ENCODE measurements at regions not wholly inside any gene's neighbourhood (a gene's known extent, or its start where the extent isn't known, plus 50 kb on each side); places are given as distances from the start of the nearest gene placed in this dataset.

- H3K36me3 ChIP-seq (replicated peaks in 1 of 2; ENCODE audit: control insufficient read depth in 1 of 2, insufficient read depth in 2 of 2, low read length in 2 of 2) = no peaks in the 10 kb centered on the region
- POLR2A ChIA-PET = no interaction called here
- no peak overlapping the region for H3K9ac ChIP-seq (ENCODE audit: insufficient read depth, low read depth, low read length)
- H2AFZ ChIP-seq (ENCODE audit: low read length) = no peak overlapping the region
- H4K20me1 ChIP-seq (ENCODE audit: insufficient read depth, low read length) = no peaks in the 10 kb centered on the region
- FAIRE-seq (no peak), DNase-seq (ENCODE audit: low spot score) (no peak), ATAC-seq (no peak)
- H3K27me3 ChIP-seq (ENCODE audit: control insufficient read depth in 1 of 2, insufficient read depth in 2 of 2, low read length in 2 of 2) = no peaks in the 10 kb centered on the region
- TF ChIP-seq KDM5A (IDR thresholded peaks at IDR 0.05; ENCODE audit: borderline replicate concordance, low read length) (no peak), ZNF619 (CRISPR knock-in tag; IDR thresholded peaks at IDR 0.05) (no peak), MTF1 (CRISPR knock-in tag; IDR thresholded peaks at IDR 0.05) (no peak)
- H3K4me1 ChIP-seq (ENCODE audit: insufficient read depth, low read length) = no peaks in the 10 kb centered on the region
- intact Hi-C loops (cut with micrococcal nuclease; ENCODE audit: unreplicated experiment) = no loop called here
- H3K27ac ChIP-seq (ENCODE audit: extremely low read length, insufficient read depth, low read length) = no peak overlapping the region
- H3K9me3 ChIP-seq (ENCODE audit: low read length) = no peaks in the 10 kb centered on the region
- in situ Hi-C loops (cut with HindIII; ENCODE audit: extremely low pct_ligation_motif_present, low pct_unique_long_range_greater_than_20kb) = no loop called here
- no peak overlapping the region for H3K4me3 ChIP-seq (replicated peaks in 1 of 3; ENCODE audit: insufficient read depth in 1 of 3, low read depth in 2 of 3, low read length in 3 of 3)
- H3K4me2 ChIP-seq (ENCODE audit: low read depth, low read length) = no peak overlapping the region
- H3K79me2 ChIP-seq (ENCODE audit: insufficient read depth, low read length) = no peaks in the 10 kb centered on the region
- 25% methylated on average over 2 of the region's 2 CpGs for WGBS (ENCODE audit: low lambda C conversion rate)
- CTCF ChIA-PET (ENCODE audit: low intra/inter-chr PET ratio, low total read pairs) = no interaction called here
- BruUV-seq (replicated peaks) = no TSS peak
Observed at GRCh38 chr6:15157479-15157878, 88.4 kb upstream of the JARID2 start.

DNA sequence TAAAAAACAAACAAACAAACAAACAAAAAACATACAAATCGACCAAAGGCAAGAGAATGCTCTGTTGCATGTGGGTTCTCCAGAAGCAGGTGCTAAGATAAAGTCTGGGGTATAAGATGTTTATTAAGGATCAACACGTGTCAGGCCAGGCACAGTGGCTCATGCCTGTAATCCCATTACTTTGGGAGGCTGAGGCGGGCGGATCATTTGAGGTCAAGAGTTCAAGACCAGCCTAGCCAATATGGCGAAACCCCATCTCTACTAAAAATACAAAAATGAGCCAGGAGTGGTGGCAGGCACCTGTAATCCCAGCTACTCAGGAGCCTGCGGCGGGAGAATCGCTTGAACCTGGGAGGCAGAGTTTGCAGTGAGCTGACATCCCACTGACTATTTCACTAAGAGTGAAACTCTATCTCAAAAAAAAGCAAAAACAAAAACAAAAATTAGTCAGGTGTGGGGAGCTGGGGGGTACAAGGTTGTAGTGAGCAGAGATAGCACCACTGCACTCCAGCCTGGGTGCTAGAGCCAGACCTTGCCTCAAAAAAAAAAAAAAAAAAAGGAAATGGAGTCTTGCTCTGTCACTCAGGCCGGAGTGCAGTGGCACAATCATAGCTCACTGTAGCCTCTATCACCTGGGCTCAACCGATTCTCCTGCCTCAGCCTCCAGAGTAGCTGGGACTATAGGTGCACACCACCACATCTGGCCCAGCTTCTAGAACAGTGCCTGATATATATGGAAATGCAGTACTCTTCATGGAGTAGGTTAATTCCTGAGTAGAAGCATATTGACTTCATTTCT lies 86.8 kb upstream of the JARID2 start:
- H2AFZ ChIP-seq (ENCODE audit: low read length) = no peak overlapping the region
- H3K4me2 ChIP-seq (ENCODE audit: low read depth, low read length) = no peak overlapping the region
- ATAC-seq (no peak), DNase-seq (ENCODE audit: low spot score) (no peak), FAIRE-seq (no peak)
- ChIA-PET CTCF (ENCODE audit: low intra/inter-chr PET ratio, low total read pairs) (no interaction called here), POLR2A (no interaction called here)
- H3K27ac ChIP-seq (ENCODE audit: extremely low read length, insufficient read depth, low read length) = no peak overlapping the region
- no peaks in the 10 kb centered on the region for H3K36me3 ChIP-seq (replicated peaks in 1 of 2; ENCODE audit: control insufficient read depth in 1 of 2, insufficient read depth in 2 of 2, low read length in 2 of 2)
- TF ChIP-seq, protein P1, sequence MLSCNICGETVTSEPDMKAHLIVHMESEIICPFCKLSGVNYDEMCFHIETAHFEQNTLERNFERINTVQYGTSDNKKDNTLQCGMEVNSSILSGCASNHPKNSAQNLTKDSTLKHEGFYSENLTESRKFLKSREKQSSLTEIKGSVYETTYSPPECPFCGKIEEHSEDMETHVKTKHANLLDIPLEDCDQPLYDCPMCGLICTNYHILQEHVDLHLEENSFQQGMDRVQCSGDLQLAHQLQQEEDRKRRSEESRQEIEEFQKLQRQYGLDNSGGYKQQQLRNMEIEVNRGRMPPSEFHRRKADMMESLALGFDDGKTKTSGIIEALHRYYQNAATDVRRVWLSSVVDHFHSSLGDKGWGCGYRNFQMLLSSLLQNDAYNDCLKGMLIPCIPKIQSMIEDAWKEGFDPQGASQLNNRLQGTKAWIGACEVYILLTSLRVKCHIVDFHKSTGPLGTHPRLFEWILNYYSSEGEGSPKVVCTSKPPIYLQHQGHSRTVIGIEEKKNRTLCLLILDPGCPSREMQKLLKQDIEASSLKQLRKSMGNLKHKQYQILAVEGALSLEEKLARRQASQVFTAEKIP (CRISPR knock-in tag; IDR thresholded peaks at IDR 0.05; ENCODE audit: borderline replicate concordance) = no peak
- TF ChIP-seq, protein P2, sequence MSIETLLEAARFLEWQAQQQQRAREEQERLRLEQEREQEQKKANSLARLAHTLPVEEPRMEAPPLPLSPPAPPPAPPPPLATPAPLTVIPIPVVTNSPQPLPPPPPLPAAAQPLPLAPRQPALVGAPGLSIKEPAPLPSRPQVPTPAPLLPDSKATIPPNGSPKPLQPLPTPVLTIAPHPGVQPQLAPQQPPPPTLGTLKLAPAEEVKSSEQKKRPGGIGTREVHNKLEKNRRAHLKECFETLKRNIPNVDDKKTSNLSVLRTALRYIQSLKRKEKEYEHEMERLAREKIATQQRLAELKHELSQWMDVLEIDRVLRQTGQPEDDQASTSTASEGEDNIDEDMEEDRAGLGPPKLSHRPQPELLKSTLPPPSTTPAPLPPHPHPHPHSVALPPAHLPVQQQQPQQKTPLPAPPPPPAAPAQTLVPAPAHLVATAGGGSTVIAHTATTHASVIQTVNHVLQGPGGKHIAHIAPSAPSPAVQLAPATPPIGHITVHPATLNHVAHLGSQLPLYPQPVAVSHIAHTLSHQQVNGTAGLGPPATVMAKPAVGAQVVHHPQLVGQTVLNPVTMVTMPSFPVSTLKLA (IDR thresholded peaks at IDR 0.05) = peak; percentile 18; the same call in 1 of the 2 replicates
- no peak for TF ChIP-seq ZBTB7B (CRISPR knock-in tag; IDR thresholded peaks at IDR 0.05)
- no peaks in the 10 kb centered on the region for H3K79me2 ChIP-seq (ENCODE audit: insufficient read depth, low read length)
- WGBS (ENCODE audit: low lambda C conversion rate) = 61% methylated on average over 10 of the region's 10 CpGs
- H3K4me3 ChIP-seq (replicated peaks in 1 of 3; ENCODE audit: insufficient read depth in 1 of 3, low read depth in 2 of 3, low read length in 3 of 3) = no peak overlapping the region
- H3K27me3 ChIP-seq (ENCODE audit: control insufficient read depth in 1 of 2, insufficient read depth in 2 of 2, low read length in 2 of 2) = no peaks in the 10 kb centered on the region
- in situ Hi-C loops (cut with HindIII; ENCODE audit: extremely low pct_ligation_motif_present, low pct_unique_long_range_greater_than_20kb) (no loop called here), intact Hi-C loops (cut with micrococcal nuclease; ENCODE audit: unreplicated experiment) (no loop called here)
- no peaks in the 10 kb centered on the region for H3K9me3 ChIP-seq (ENCODE audit: low read length)
- BruUV-seq (replicated peaks) = no TSS peak
- no peak overlapping the region for H3K9ac ChIP-seq (ENCODE audit: insufficient read depth, low read depth, low read length)
- H4K20me1 ChIP-seq (ENCODE audit: insufficient read depth, low read length) = no peaks in the 10 kb centered on the region
- no peaks in the 10 kb centered on the region for H3K4me1 ChIP-seq (ENCODE audit: insufficient read depth, low read length)

Data from HepG2 (cell line).